ENCODE measurements at regions not wholly inside any gene's neighbourhood (a gene's known extent, or its start where the extent isn't known, plus 50 kb on each side); places are given as distances from the start of the nearest gene placed in this dataset.

- ChIA-PET POLR2A (no interaction called here), CTCF (no interaction called here)
- DNase-seq, result no peak
- Mint-ChIP-seq H3K36me3 (ENCODE audit: low read depth) (no peaks in the 10 kb centered on the region), H3K27me3 (no peaks in the 10 kb centered on the region), H3K27ac (no peak overlapping the region), H3K4me3 (no peak overlapping the region), H3K9me3 (no peaks in the 10 kb centered on the region), H3K4me1 (ENCODE audit: low read depth) (no peaks in the 10 kb centered on the region)
- no peak for ATAC-seq
- no peak for TF ChIP-seq CTCF (IDR thresholded peaks at IDR 0.05)
- intact Hi-C loops (cut with micrococcal nuclease), result no loop called here
Observed at GRCh38 chr4:120472447-120473131, 405.9 kb upstream of the MAD2L1 start.

GRCh38 chr4:120466429-120466828 lies 399.8 kb upstream of the MAD2L1 start:
- no peak for ATAC-seq
- Mint-ChIP-seq H3K27me3 (peaks cover 2% of the 10 kb centered on the region), H3K4me3 (no peak overlapping the region), H3K4me1 (ENCODE audit: low read depth) (no peaks in the 10 kb centered on the region), H3K36me3 (ENCODE audit: low read depth) (no peaks in the 10 kb centered on the region), H3K27ac (no peak overlapping the region), H3K9me3 (peaks cover 4% of the 10 kb centered on the region)
- ChIA-PET CTCF (interaction anchor here (0.6 kb wide), 1 partner anchor 1098 kb away, joined by 3 read pairs; no protein-coding TSS in a partner anchor), POLR2A (no interaction called here)
- no peak for DNase-seq
- intact Hi-C loops (cut with micrococcal nuclease), result no loop called here
- TF ChIP-seq CTCF (IDR thresholded peaks at IDR 0.05), result no peak

- no peak for TF ChIP-seq CTCF (IDR thresholded peaks at IDR 0.05)
- Mint-ChIP-seq H3K9me3 (no peaks in the 10 kb centered on the region), H3K27ac (no peak overlapping the region), H3K4me1 (ENCODE audit: low read depth) (no peaks in the 10 kb centered on the region), H3K4me3 (no peak overlapping the region), H3K36me3 (ENCODE audit: low read depth) (no peaks in the 10 kb centered on the region), H3K27me3 (no peaks in the 10 kb centered on the region)
- POLR2A ChIA-PET, result no interaction called here
- no peak for DNase-seq
- intact Hi-C loops (cut with micrococcal nuclease), result no loop called here
- CTCF ChIA-PET, result no interaction called here
- no peak for ATAC-seq
Observed at GRCh38 chr4:120454788-120455187, 388.1 kb upstream of the MAD2L1 start.

GRCh38 chr4:120452536-120452935 lies 385.9 kb upstream of the MAD2L1 start:
- no peaks in the 10 kb centered on the region for H3K9me3 Mint-ChIP-seq
- CTCF ChIA-PET, result no interaction called here
- no peaks in the 10 kb centered on the region for H3K27me3 Mint-ChIP-seq
- no peak for TF ChIP-seq CTCF (IDR thresholded peaks at IDR 0.05)
- H3K4me1 Mint-ChIP-seq (ENCODE audit: low read depth), result no peaks in the 10 kb centered on the region
- DNase-seq (no peak), ATAC-seq (no peak)
- intact Hi-C loops (cut with micrococcal nuclease), result no loop called here
- H3K27ac Mint-ChIP-seq, result no peak overlapping the region
- no peaks in the 10 kb centered on the region for H3K36me3 Mint-ChIP-seq (ENCODE audit: low read depth)
- POLR2A ChIA-PET, result no interaction called here
- H3K4me3 Mint-ChIP-seq, result no peak overlapping the region

- POLR2A ChIA-PET, result no interaction called here
Observed at GRCh38 chr4:120452001-120452400, 385.4 kb upstream of the MAD2L1 start.

More at GRCh38 chr4:120452001-120452400, 385.4 kb upstream of the MAD2L1 start:
- H3K27ac Mint-ChIP-seq, result no peak overlapping the region
- ATAC-seq (no peak), DNase-seq (no peak)
- intact Hi-C loops (cut with micrococcal nuclease), result no loop called here
- H3K9me3 Mint-ChIP-seq, result no peaks in the 10 kb centered on the region
- no peaks in the 10 kb centered on the region for H3K4me1 Mint-ChIP-seq (ENCODE audit: low read depth)
- CTCF ChIA-PET, result no interaction called here
- H3K36me3 Mint-ChIP-seq (ENCODE audit: low read depth), result no peaks in the 10 kb centered on the region
- H3K27me3 Mint-ChIP-seq, result no peaks in the 10 kb centered on the region
- H3K4me3 Mint-ChIP-seq, result no peak overlapping the region
- TF ChIP-seq CTCF (IDR thresholded peaks at IDR 0.05), result no peak
